Middle frontal gyrus (tissue), 1 donor: ENCODE measurements at regions not wholly inside any gene's neighbourhood (a gene's known extent, or its start where the extent isn't known, plus 50 kb on each side); places are given as distances from the start of the nearest gene placed in this dataset.

ENCODE experiments used
- DNase-seq: peaks from one replicate; pipeline ENCODE4 v3.0.0-alpha.2; 2015; ENCODE audit warnings: low spot score; ENCODE audit errors: extremely low spot score

GRCh38 chr13:32964987-32965386, 51.2 kb upstream of the KL start:
- no peak for DNase-seq
